ENCODE measurements at regions not wholly inside any gene's neighbourhood (a gene's known extent, or its start where the extent isn't known, plus 50 kb on each side); places are given as distances from the start of the nearest gene placed in this dataset.

GRCh38 chr15:81729340-81729739, 316.5 kb downstream of the MEX3B start:
- no peak for TF ChIP-seq CTCF (IDR thresholded peaks at IDR 0.05)
- TF ChIP-seq POLR2A (IDR thresholded peaks at IDR 0.05) = no peak
